Nephron (organoid): ENCODE measurements at regions not wholly inside any gene's neighbourhood (a gene's known extent, or its start where the extent isn't known, plus 50 kb on each side); places are given as distances from the start of the nearest gene placed in this dataset.

Experiments
- H3K27ac Mint-ChIP-seq, 3 experiments: 2 replicates each; pipeline ENCODE4 v1.8.0; 2020; ENCODE audit warnings: mixed read lengths in 3 of 3, mild to moderate bottlenecking in 2 of 3, moderate library complexity in 1 of 3
- H3K27me3 Mint-ChIP-seq: 2 replicates; pipeline ENCODE4 v1.8.0; 2021; ENCODE audit warnings: low read depth, mild to moderate bottlenecking, moderate library complexity, mixed read lengths
- H3K36me3 Mint-ChIP-seq: 2 replicates; pipeline ENCODE4 v1.8.0; 2020; ENCODE audit warnings: low read depth, mixed read lengths
- H3K4me1 Mint-ChIP-seq: 2 replicates; pipeline ENCODE4 v1.8.0; 2020; ENCODE audit warnings: mixed read lengths
- H3K4me3 Mint-ChIP-seq, 3 experiments: 2 replicates each; pipeline ENCODE4 v1.8.0; 2020; ENCODE audit warnings: mild to moderate bottlenecking in 3 of 3, mixed read lengths in 3 of 3, moderate library complexity in 2 of 3
- H3K9me3 Mint-ChIP-seq: 2 replicates; pipeline ENCODE4 v1.8.0; 2020; ENCODE audit warnings: mixed read lengths
- CTCF ChIP-seq, 3 experiments: fragments of 200-600 bp; sonication (generic); IDR thresholded peaks; one replicate each; pipeline ENCODE4 v1.5.0; 2021; ENCODE audit warnings: antibody characterized with exemption in 3 of 3; ENCODE audit not compliant: unreplicated experiment in 3 of 3

GRCh38 chr12:46560089-46560488, 187.5 kb upstream of the SLC38A2 start:
- no peak for TF ChIP-seq CTCF (IDR thresholded peaks at IDR 0.05; ENCODE audit: unreplicated experiment in 3 of 3)
- H3K27ac Mint-ChIP-seq: peak overlapping the region in 2 of 3 experiments; percentile 88 to 99
- no peaks in the 10 kb centered on the region for H3K27me3 Mint-ChIP-seq
- no peaks in the 10 kb centered on the region for H3K36me3 Mint-ChIP-seq
- H3K4me1 Mint-ChIP-seq: peaks cover 57% of the 10 kb centered on the region
- peaks cover 12% of the 10 kb centered on the region for H3K9me3 Mint-ChIP-seq
- H3K4me3 Mint-ChIP-seq: no peak overlapping the region

- Mint-ChIP-seq H3K27me3 (no peaks in the 10 kb centered on the region), H3K4me1 (peaks cover 65% of the 10 kb centered on the region), H3K4me3 (no peak overlapping the region)
Observed at GRCh38 chr12:46559311-46559710, 186.7 kb upstream of the SLC38A2 start.

GRCh38 chr12:46558677-46559076, 186.1 kb upstream of the SLC38A2 start:
- Mint-ChIP-seq H3K4me3 (no peak overlapping the region), H3K27ac (peak overlapping the region in 2 of 3 experiments; percentile 89 to 99), H3K36me3 (no peaks in the 10 kb centered on the region), H3K27me3 (no peaks in the 10 kb centered on the region), H3K4me1 (peaks cover 71% of the 10 kb centered on the region), H3K9me3 (peaks cover 2% of the 10 kb centered on the region)
- TF ChIP-seq CTCF (IDR thresholded peaks at IDR 0.05; ENCODE audit: unreplicated experiment in 3 of 3): no peak

More at GRCh38 chr12:46559311-46559710, 186.7 kb upstream of the SLC38A2 start:
- Mint-ChIP-seq H3K36me3 (no peaks in the 10 kb centered on the region), H3K9me3 (peaks cover 6% of the 10 kb centered on the region), H3K27ac (peak overlapping the region in 2 of 3 experiments; percentile 88 to 99)
- TF ChIP-seq CTCF (IDR thresholded peaks at IDR 0.05; ENCODE audit: unreplicated experiment in 3 of 3): no peak

- Mint-ChIP-seq H3K27ac (peak overlapping the region; percentile 83 to 99 (median 89)), H3K36me3 (no peaks in the 10 kb centered on the region), H3K27me3 (no peaks in the 10 kb centered on the region), H3K4me1 (peaks cover 74% of the 10 kb centered on the region), H3K4me3 (peak overlapping the region in 1 of 3 experiments; percentile 27), H3K9me3 (no peaks in the 10 kb centered on the region)
- TF ChIP-seq CTCF (IDR thresholded peaks at IDR 0.05; ENCODE audit: unreplicated experiment in 3 of 3): no peak
Observed at GRCh38 chr12:46557539-46558373, 185.2 kb upstream of the SLC38A2 start.

- H3K9me3 Mint-ChIP-seq: no peaks in the 10 kb centered on the region
- H3K4me1 Mint-ChIP-seq: peaks cover 72% of the 10 kb centered on the region
- peak overlapping the region; percentile 83 to 99 (median 89) for H3K27ac Mint-ChIP-seq
- H3K4me3 Mint-ChIP-seq: peak overlapping the region in 1 of 3 experiments; percentile 20
- no peak for TF ChIP-seq CTCF (IDR thresholded peaks at IDR 0.05; ENCODE audit: unreplicated experiment in 3 of 3)
- no peaks in the 10 kb centered on the region for H3K36me3 Mint-ChIP-seq
- no peaks in the 10 kb centered on the region for H3K27me3 Mint-ChIP-seq
Observed at GRCh38 chr12:46556819-46557524, 184.4 kb upstream of the SLC38A2 start.
